ENCODE measurements at regions not wholly inside any gene's neighbourhood (a gene's known extent, or its start where the extent isn't known, plus 50 kb on each side); places are given as distances from the start of the nearest gene placed in this dataset.

DNA sequence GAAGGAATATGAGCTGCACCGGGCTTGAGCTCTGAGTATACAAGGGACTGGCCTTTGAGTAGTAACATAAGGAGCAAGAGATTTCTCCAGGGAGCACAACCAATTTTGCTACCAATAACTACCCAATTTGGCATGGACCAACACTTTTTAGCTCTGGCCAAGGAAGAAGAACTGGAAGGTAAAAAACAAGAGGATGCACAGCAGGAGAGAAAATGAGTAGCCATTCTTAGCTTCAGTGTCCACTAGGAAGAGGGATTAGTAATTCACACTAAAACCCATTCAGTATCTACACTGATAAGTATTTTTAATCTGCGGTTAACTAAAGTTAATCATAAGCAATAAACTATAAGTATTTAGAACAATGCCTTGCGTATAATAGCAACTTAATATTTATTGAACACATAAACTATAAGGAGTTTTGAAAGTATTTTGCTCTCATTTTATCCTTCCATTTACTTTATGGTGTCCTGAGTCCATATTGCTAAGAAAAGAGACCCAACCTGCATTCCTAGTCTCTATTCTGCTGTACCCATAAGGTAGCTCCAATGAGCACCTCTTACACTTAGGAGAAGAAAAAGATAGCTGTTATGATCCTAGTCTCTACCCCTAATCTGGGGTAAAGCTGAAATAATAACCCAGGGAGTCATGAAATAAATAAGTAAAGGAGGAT lies 268.9 kb downstream of the IGSF11 start:
- TF ChIP-seq, protein P1, sequence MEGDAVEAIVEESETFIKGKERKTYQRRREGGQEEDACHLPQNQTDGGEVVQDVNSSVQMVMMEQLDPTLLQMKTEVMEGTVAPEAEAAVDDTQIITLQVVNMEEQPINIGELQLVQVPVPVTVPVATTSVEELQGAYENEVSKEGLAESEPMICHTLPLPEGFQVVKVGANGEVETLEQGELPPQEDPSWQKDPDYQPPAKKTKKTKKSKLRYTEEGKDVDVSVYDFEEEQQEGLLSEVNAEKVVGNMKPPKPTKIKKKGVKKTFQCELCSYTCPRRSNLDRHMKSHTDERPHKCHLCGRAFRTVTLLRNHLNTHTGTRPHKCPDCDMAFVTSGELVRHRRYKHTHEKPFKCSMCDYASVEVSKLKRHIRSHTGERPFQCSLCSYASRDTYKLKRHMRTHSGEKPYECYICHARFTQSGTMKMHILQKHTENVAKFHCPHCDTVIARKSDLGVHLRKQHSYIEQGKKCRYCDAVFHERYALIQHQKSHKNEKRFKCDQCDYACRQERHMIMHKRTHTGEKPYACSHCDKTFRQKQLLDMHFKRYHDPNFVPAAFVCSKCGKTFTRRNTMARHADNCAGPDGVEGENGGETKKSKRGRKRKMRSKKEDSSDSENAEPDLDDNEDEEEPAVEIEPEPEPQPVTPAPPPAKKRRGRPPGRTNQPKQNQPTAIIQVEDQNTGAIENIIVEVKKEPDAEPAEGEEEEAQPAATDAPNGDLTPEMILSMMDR (IDR thresholded peaks at IDR 0.05) = no peak
- no peak for TF ChIP-seq POLR2A (IDR thresholded peaks at IDR 0.05)

Data from thyroid gland (tissue), 4 donors.